NCI-H510A treated with DMSO at 0.1 percent for 48 hours (cell line): ENCODE measurements at regions not wholly inside any gene's neighbourhood (a gene's known extent, or its start where the extent isn't known, plus 50 kb on each side); places are given as distances from the start of the nearest gene placed in this dataset.
"Not testable (repeated sequence)": the region's sequence is repeated elsewhere in the genome, so short reads cannot be mapped to it uniquely, and the experiment has no call there.

Experiments used
- DNase-seq: peaks from one replicate; lab custom pipeline; 2025; lab: John Stamatoyannopoulos, UW

- DNase-seq: no peak
Observed at GRCh38 chr1:90824551-90824950, 107.4 kb upstream of the BARHL2 start.

DNA sequence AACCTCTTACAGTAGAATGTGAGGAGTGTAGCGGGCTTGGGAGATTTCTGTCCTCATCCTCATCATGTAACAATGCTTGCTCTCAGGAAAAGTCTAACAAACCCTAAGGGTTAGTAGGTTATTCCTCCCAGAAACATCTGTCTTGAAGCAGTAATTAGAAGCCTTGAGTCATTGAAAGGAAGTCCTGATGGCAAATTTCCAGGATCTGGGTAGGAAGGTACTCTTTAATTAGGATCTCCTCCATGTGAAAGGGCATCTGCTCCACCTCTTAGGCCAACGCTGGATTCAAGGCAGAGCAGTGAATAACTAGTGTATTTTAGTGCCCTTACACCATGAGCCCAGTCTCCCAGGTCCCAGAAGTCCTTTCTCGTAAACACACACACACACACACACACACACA is 106.6 kb upstream of the BARHL2 start:
- DNase-seq: no peak

GRCh38 chr1:90821788-90822359 is 104.8 kb upstream of the BARHL2 start:
- no peak for DNase-seq

- no peak for DNase-seq
Observed at GRCh38 chr1:90821152-90821787, 104.2 kb upstream of the BARHL2 start.

DNA sequence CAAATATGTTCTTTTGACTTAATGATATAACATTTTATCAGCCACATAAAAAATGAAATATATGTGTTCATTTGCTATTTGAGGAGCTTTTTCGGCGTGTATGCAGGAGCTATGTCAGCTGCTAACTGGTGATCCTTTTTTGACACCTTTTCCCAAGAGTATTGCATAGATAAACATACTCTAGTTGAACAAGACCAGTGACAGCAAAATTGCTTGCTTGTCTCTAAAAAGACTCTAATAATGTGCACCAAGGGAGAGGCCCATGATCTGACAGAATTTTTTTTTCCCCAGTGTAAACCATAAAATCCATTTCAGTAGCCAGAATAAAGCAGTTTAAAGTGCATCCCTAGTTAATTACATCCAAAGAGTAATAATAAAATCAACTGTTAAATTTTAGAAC is 103.6 kb upstream of the BARHL2 start:
- no peak for DNase-seq

GRCh38 chr1:90817399-90817798 is 100.3 kb upstream of the BARHL2 start:
- no peak for DNase-seq

- DNase-seq: not testable (repeated sequence)
Observed at GRCh38 chr1:90812237-90812636, 95.1 kb upstream of the BARHL2 start.

GRCh38 chr1:90811444-90811950 is 94.4 kb upstream of the BARHL2 start:
- DNase-seq: not testable (repeated sequence)

GRCh38 chr1:90810681-90811080 is 93.6 kb upstream of the BARHL2 start:
- no peak for DNase-seq

DNA sequence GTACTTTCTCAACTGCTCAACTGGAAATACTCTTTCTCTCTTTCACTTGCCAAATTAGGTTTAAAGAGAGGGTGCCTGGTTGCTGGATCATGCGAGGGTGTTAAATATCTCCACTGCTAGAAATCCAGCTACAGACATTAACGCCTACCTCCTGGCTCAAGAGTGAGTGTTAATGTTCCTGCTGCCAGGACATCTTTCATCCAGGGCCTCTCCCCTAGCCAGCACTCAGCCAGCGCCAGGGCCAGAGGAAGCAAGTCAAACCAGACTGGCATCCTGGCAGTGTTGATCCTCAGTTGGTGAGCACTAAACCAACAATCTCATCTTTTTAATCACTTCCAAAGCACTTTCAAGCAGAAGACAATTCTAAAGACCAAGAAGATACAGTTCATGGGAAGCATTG is 92.9 kb upstream of the BARHL2 start:
- no peak for DNase-seq

- DNase-seq: no peak
Observed at GRCh38 chr1:90809093-90809492, 92.0 kb upstream of the BARHL2 start.

DNA sequence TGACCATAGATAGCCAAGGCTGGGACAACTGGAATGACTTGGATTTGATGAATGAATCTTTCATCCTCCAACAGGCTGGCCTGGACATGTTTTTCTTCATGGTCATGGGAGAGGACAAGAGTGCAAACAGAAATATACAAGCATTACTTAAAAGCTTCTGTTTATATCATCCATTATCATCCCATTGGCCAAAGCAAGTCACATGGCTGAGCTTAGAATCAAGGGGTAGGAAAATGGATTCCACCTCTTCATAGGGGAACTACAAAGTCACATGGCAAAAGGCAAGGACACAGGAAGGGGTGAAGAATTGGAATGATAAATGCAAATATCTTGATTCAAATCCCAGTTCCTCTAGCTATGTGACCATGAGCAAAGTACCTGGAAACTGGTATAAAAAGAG is 90.2 kb upstream of the BARHL2 start:
- DNase-seq: no peak

DNA sequence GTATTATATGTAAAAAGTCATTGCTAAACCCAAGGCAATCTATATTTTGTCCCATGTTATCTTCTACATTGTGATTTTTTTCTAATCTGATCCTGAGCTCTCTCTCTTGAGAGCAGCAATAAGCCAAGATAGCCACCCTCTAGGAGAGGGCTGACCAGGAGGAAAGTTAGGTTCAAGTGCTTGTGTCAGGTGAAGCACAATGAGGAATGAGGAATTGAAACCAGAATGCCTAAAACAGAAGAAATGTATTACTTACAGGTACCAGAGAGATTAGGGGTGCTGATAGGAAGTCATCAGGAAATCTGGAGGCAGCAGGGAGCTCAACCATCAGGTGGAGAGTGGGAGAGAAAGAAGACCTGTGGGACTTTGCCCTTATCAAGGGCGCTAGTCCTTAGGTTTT is 85.5 kb upstream of the BARHL2 start:
- no peak for DNase-seq

DNA sequence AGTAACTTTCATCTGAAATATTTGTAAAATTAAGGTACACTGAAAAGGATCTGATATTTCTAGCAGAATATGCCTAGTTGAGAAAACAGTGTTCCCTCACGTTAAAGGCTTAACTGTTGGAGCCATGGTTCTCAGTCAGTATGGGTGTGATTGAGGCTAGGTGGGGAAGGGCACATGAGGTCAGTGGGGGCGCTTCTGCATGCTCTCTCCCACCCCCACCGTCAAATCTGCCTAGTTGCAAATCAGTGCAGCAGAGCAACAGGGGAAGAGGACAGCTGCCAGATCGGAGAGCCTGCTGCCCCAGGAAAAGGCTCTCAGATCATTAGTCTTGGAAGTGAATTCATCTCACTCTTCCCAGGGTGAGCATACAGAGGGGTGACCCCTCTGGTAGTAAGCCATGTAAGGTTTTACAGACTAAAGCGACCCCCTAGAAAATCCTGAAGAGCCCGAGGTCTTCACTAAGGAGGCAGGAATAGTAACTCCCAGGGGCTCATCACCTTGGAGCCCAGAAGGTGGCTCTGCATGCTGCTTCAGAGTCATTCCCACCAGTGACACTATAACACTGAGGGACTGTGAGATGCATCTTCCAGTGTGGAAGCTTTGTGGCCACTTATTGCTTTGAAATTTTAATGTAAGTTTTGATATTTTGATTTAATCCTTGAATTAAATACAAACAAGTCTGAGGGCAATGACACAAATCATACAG is 83.1 kb upstream of the BARHL2 start:
- no peak for DNase-seq

DNA sequence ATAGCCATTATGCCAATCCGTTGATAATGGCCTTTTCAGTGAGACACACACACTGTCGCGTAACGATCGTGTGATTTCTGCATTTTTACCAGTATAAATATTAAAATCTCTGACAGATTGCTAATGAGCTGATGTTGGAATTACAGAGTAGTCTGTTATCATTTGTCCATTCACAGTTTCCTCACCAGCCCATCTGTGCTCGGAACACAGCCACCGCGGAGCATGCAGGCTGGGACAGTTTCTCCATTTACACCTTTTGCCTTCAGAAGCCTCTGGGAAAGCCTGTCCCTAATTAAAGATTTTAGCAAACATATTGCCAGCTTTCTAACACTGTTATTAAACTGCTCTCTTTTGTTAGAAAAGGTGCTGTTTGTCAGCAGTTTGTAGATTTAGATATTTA is 82.2 kb upstream of the BARHL2 start:
- no peak for DNase-seq

DNA sequence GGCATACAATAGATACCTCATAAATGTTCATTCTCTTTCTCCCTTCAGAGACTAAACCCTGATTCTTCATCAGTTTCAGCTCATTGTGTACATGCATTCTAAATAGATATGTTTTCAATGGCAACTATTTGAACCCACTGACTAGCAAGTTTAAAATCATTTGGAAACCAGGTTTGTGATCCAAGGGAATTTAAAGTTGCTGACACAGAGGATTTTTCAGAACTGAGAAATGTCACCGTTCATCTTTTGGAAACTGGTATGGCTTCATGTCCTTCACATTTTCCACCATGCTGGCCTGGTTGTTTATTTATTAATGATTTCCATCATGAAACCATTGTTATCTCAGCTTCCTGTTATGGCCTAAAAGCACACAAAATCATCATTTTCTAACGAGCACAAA is 81.8 kb upstream of the BARHL2 start:
- DNase-seq: no peak

GRCh38 chr1:90798344-90798743 is 81.2 kb upstream of the BARHL2 start:
- DNase-seq: no peak

DNA sequence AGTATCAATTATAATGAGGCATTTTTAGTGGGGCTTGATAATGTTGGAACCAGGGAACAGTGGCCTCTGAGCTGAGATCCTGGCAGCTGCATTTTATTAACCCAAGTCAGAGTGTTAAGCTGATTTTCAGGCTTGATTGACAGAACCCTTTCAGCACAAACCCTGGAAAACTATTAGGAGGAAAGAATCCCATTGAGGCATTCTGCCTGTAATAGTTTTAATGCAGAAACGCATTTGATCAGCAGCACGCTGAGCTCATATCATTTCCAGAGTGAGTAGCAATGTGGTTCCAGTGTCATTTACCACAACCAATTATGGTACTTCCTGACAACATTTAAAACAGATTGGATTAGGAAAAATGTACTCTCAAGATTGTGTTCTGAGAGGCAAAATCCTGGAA is 78.3 kb upstream of the BARHL2 start:
- DNase-seq: no peak

GRCh38 chr1:90786709-90787108 is 69.6 kb upstream of the BARHL2 start:
- DNase-seq: no peak

GRCh38 chr1:90784186-90784847 is 67.2 kb upstream of the BARHL2 start:
- DNase-seq: no peak

GRCh38 chr1:90783181-90783580 is 66.1 kb upstream of the BARHL2 start:
- DNase-seq: no peak

DNA sequence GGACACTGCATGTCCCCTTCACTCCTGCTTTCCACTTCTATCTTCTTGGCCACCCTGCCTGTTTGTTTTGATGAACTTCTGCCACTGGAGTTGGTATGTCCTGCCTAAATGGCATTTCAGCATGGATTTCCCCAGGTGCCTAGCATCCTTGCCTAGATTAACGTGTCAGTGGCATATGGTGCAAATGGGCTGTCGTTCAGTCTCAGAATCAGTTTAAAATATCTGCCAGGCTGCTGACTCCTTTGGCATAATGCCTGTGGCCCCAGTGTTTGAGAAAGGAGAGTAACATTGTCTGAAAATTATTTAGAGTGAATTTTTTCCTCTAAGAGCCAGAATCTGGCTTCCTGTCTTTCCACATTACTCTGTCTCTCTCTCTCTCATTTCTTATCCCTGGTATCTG is 64.9 kb upstream of the BARHL2 start:
- DNase-seq: no peak

DNA sequence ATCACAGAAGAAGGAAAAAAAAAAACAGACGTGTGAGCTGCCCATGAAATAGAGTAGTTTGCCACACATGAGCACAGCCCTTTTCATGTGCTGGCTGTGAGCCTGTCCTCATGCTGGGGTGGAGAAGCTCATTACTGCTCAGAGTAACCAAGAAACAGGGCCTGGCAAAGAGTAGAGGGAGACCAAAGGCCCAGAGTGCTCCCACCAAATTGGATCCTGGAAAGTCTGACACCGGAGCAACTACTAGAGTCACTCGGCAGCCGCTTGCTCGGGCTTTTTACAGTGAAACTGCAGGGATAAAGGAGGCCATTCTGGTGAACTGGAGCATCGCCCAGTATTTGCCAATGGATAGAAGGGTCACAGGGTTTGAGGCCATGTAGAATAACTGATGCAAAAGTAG is 64.4 kb upstream of the BARHL2 start:
- no peak for DNase-seq
